ENCODE measurements at regions not wholly inside any gene's neighbourhood (a gene's known extent, or its start where the extent isn't known, plus 50 kb on each side); places are given as distances from the start of the nearest gene placed in this dataset.

DNA sequence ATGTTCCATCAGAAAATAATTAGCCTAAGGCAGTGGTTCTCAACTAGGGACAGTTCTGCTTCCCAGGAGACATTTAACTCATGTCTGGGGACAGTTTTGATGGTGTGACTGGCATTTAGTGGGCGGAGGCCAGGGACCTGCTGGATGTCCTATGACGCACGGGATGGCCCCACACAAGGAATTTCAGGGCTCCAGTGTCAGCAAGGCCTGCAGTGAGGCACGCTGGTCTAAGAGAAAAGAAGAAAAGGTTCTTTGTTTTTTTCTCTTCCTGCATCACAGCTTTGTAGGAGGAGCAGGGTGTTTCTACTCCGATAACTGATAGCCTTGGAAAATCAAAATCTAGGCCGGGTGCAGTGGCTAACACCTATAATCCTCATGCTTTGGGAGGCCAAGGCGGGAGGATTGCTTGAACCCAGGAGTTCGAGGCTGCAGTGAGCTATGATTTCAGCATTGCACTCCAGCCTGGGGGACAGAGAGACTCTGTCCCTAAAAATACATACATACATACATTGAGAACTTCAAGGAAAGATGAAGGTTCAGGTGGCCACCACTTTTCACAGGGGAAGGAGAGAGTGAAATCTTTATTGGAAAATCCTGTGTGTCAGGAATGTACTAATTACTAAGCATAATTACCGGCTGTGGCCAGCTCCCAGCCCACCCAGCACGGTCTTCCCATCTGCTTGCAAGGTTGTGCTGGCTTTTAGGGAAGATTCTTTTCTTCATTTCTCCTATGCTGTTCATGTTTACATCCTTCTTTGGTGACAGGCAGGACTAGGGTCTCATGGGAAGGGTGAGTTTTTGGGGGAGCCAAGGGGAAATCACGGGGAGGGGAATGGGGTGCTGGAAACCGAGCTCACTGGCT is 150.4 kb downstream of the ACTR3B start (continued):
- TF ChIP-seq, protein P1, sequence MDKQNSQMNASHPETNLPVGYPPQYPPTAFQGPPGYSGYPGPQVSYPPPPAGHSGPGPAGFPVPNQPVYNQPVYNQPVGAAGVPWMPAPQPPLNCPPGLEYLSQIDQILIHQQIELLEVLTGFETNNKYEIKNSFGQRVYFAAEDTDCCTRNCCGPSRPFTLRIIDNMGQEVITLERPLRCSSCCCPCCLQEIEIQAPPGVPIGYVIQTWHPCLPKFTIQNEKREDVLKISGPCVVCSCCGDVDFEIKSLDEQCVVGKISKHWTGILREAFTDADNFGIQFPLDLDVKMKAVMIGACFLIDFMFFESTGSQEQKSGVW (CRISPR knock-in tag; IDR thresholded peaks at IDR 0.05; ENCODE audit: borderline replicate concordance) = no peak
- TF ChIP-seq POLR2A (IDR thresholded peaks at IDR 0.05; ENCODE audit: insufficient read depth in 1 of 2, low read depth in 2 of 2, low read length in 2 of 2) (no peak), DNMT3B (CRISPR knock-in tag; conservative IDR thresholded peaks at IDR 0.05) (no peak), ZNF282 (IDR thresholded peaks at IDR 0.05; ENCODE audit: partially characterized antibody) (no peak), NFYC (CRISPR knock-in tag; IDR thresholded peaks at IDR 0.05) (no peak), ZNF547 (CRISPR knock-in tag; IDR thresholded peaks at IDR 0.05) (no peak), AHR (CRISPR knock-in tag; IDR thresholded peaks at IDR 0.05) (no peak), ZNF562 (CRISPR knock-in tag; IDR thresholded peaks at IDR 0.05; ENCODE audit: borderline replicate concordance) (no peak), ZNF510 (CRISPR knock-in tag; IDR thresholded peaks at IDR 0.05; ENCODE audit: low read depth) (no peak), ZNF160 (CRISPR knock-in tag; IDR thresholded peaks at IDR 0.05) (no peak), TOPORS (CRISPR knock-in tag; IDR thresholded peaks at IDR 0.05) (no peak), NR2C2 (CRISPR knock-in tag; IDR thresholded peaks at IDR 0.05; ENCODE audit: borderline replicate concordance) (no peak), FOXA1 (IDR thresholded peaks at IDR 0.05) (no peak), FOXA1 (CRISPR knock-in tag; IDR thresholded peaks at IDR 0.05) (no peak), REL (CRISPR knock-in tag; conservative IDR thresholded peaks at IDR 0.05) (no peak), RFX5 (IDR thresholded peaks at IDR 0.05; ENCODE audit: low read depth, low read length) (no peak), NFATC3 (CRISPR knock-in tag; IDR thresholded peaks at IDR 0.05) (no peak), SP140L (CRISPR knock-in tag; IDR thresholded peaks at IDR 0.05; ENCODE audit: borderline replicate concordance) (no peak), DR1 (CRISPR knock-in tag; IDR thresholded peaks at IDR 0.05) (no peak), NCOR1 (IDR thresholded peaks at IDR 0.05; ENCODE audit: borderline replicate concordance, low read length) (peak; percentile 24; the same call in 1 of the 2 replicates)
- TF ChIP-seq, protein P2, sequence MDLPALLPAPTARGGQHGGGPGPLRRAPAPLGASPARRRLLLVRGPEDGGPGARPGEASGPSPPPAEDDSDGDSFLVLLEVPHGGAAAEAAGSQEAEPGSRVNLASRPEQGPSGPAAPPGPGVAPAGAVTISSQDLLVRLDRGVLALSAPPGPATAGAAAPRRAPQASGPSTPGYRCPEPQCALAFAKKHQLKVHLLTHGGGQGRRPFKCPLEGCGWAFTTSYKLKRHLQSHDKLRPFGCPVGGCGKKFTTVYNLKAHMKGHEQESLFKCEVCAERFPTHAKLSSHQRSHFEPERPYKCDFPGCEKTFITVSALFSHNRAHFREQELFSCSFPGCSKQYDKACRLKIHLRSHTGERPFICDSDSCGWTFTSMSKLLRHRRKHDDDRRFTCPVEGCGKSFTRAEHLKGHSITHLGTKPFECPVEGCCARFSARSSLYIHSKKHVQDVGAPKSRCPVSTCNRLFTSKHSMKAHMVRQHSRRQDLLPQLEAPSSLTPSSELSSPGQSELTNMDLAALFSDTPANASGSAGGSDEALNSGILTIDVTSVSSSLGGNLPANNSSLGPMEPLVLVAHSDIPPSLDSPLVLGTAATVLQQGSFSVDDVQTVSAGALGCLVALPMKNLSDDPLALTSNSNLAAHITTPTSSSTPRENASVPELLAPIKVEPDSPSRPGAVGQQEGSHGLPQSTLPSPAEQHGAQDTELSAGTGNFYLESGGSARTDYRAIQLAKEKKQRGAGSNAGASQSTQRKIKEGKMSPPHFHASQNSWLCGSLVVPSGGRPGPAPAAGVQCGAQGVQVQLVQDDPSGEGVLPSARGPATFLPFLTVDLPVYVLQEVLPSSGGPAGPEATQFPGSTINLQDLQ (CRISPR knock-in tag; IDR thresholded peaks at IDR 0.05) = no peak
- TF ChIP-seq, protein P3, sequence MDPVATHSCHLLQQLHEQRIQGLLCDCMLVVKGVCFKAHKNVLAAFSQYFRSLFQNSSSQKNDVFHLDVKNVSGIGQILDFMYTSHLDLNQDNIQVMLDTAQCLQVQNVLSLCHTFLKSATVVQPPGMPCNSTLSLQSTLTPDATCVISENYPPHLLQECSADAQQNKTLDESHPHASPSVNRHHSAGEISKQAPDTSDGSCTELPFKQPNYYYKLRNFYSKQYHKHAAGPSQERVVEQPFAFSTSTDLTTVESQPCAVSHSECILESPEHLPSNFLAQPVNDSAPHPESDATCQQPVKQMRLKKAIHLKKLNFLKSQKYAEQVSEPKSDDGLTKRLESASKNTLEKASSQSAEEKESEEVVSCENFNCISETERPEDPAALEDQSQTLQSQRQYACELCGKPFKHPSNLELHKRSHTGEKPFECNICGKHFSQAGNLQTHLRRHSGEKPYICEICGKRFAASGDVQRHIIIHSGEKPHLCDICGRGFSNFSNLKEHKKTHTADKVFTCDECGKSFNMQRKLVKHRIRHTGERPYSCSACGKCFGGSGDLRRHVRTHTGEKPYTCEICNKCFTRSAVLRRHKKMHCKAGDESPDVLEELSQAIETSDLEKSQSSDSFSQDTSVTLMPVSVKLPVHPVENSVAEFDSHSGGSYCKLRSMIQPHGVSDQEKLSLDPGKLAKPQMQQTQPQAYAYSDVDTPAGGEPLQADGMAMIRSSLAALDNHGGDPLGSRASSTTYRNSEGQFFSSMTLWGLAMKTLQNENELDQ (CRISPR knock-in tag; IDR thresholded peaks at IDR 0.05; ENCODE audit: borderline replicate concordance) = no peak
- TF ChIP-seq, protein P4, sequence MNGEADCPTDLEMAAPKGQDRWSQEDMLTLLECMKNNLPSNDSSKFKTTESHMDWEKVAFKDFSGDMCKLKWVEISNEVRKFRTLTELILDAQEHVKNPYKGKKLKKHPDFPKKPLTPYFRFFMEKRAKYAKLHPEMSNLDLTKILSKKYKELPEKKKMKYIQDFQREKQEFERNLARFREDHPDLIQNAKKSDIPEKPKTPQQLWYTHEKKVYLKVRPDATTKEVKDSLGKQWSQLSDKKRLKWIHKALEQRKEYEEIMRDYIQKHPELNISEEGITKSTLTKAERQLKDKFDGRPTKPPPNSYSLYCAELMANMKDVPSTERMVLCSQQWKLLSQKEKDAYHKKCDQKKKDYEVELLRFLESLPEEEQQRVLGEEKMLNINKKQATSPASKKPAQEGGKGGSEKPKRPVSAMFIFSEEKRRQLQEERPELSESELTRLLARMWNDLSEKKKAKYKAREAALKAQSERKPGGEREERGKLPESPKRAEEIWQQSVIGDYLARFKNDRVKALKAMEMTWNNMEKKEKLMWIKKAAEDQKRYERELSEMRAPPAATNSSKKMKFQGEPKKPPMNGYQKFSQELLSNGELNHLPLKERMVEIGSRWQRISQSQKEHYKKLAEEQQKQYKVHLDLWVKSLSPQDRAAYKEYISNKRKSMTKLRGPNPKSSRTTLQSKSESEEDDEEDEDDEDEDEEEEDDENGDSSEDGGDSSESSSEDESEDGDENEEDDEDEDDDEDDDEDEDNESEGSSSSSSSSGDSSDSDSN (CRISPR knock-in tag; IDR thresholded peaks at IDR 0.05) = peak; percentile 32; the same call in 1 of the 2 replicates
